WTC11 (cell line): ENCODE measurements at regions not wholly inside any gene's neighbourhood (a gene's known extent, or its start where the extent isn't known, plus 50 kb on each side); places are given as distances from the start of the nearest gene placed in this dataset.

ENCODE experiments used
- ATAC-seq: fragments of 200-7000 bp; cut with Tn5 transposase; 2 replicates; pipeline ENCODE4 v1.10.0; 2021; ENCODE audit warnings: mild to moderate bottlenecking, moderate library complexity
- CTCF ChIA-PET: fragments of 300-600 bp; sonication (Branson Sonifier 250); formaldehyde crosslinking; loops from one replicate; lab custom pipeline; 2021; ENCODE audit warnings: antibody characterized with exemption; lab: Charles Lee
- POLR2A ChIA-PET: fragments of 350-600 bp; sonication (Branson Sonifier 250); formaldehyde crosslinking; loops from one replicate; lab custom pipeline; 2021; ENCODE audit warnings: antibody characterized with exemption; lab: Charles Lee
- DNase-seq: peaks from one replicate; pipeline ENCODE4 v3.0.0; 2021; ENCODE audit warnings: low spot score
- H3K27ac Mint-ChIP-seq: 2 replicates; pipeline ENCODE4 v1.8.0; 2021; ENCODE audit warnings: mixed read lengths
- H3K27me3 Mint-ChIP-seq: 2 replicates; pipeline ENCODE4 v1.8.0; 2021; ENCODE audit warnings: low read depth, mild to moderate bottlenecking, moderate library complexity, mixed read lengths
- H3K36me3 Mint-ChIP-seq: 2 replicates; pipeline ENCODE4 v1.8.0; 2021; ENCODE audit warnings: mixed read lengths
- H3K4me1 Mint-ChIP-seq: 2 replicates; pipeline ENCODE4 v1.8.0; 2022; ENCODE audit warnings: mixed read lengths
- H3K4me3 Mint-ChIP-seq: 2 replicates; pipeline ENCODE4 v1.8.0; 2021; ENCODE audit warnings: mild to moderate bottlenecking, moderate library complexity, mixed read lengths
- H3K9me3 Mint-ChIP-seq: 2 replicates; pipeline ENCODE4 v1.8.0; 2021; ENCODE audit warnings: mixed read lengths
- CREM ChIP-seq: sonication (generic); formaldehyde crosslinking; IDR thresholded peaks from 2 replicates; pipeline ENCODE4 v1.8.1; 2022; ENCODE audit warnings: mild to moderate bottlenecking, missing genetic modification reagents, moderate library complexity
- ELF4 ChIP-seq: sonication (generic); formaldehyde crosslinking; IDR thresholded peaks from 2 replicates; pipeline ENCODE4 v1.8.1; 2022; ENCODE audit warnings: low read depth, mild to moderate bottlenecking, moderate library complexity, missing genetic modification reagents
- EMX1 ChIP-seq: fragments of 250-450 bp; sonication (Bioruptor Pico); IDR thresholded peaks from 2 replicates; pipeline ENCODE4 v1.8.0; 2021; ENCODE audit warnings: mild to moderate bottlenecking
- FOXP1 ChIP-seq: sonication (generic); formaldehyde crosslinking; IDR thresholded peaks from 2 replicates; pipeline ENCODE4 v1.8.0; 2022; ENCODE audit warnings: missing genetic modification reagents, mild to moderate bottlenecking, moderate library complexity, borderline replicate concordance
- GRHL2 ChIP-seq: fragments of 250-450 bp; sonication (Bioruptor Pico); IDR thresholded peaks from 2 replicates; pipeline ENCODE4 v1.8.0; 2022; ENCODE audit warnings: mild to moderate bottlenecking, moderate library complexity; ENCODE audit not compliant: insufficient replicate concordance, severe bottlenecking
- GTF2I ChIP-seq: fragments of 250-450 bp; sonication (Bioruptor Pico); conservative IDR thresholded peaks from 2 replicates; pipeline ENCODE4 v1.4.0; 2021; ENCODE audit warnings: mild to moderate bottlenecking
- MYBL2 ChIP-seq: sonication (generic); formaldehyde crosslinking; IDR thresholded peaks from 2 replicates; pipeline ENCODE4 v1.8.1; 2023; ENCODE audit warnings: mild to moderate bottlenecking, moderate library complexity, missing genetic modification reagents
- NFATC4 ChIP-seq: fragments of 250-450 bp; sonication (Bioruptor Pico); IDR thresholded peaks from 2 replicates; pipeline ENCODE4 v1.9.0; 2021; ENCODE audit warnings: mild to moderate bottlenecking
- NR3C1 ChIP-seq: sonication (generic); formaldehyde crosslinking; conservative IDR thresholded peaks from 2 replicates; pipeline ENCODE4 v1.8.1; 2023; ENCODE audit warnings: low read depth, mild to moderate bottlenecking, missing genetic modification reagents
- RELA ChIP-seq: sonication (generic); formaldehyde crosslinking; IDR thresholded peaks from 2 replicates; pipeline ENCODE4 v1.8.1; 2022; ENCODE audit warnings: missing genetic modification reagents, mild to moderate bottlenecking, borderline replicate concordance
- SMAD3 ChIP-seq: sonication (generic); formaldehyde crosslinking; IDR thresholded peaks from 2 replicates; pipeline ENCODE4 v1.8.0; 2022; ENCODE audit warnings: missing genetic modification reagents, mild to moderate bottlenecking, borderline replicate concordance
- SP1 ChIP-seq: sonication (generic); formaldehyde crosslinking; conservative IDR thresholded peaks from 2 replicates; pipeline ENCODE4 v1.8.1; 2022; ENCODE audit warnings: missing genetic modification reagents
- TCF7 ChIP-seq: sonication (generic); formaldehyde crosslinking; IDR thresholded peaks from 2 replicates; pipeline ENCODE4 v1.8.0; 2022; ENCODE audit warnings: mild to moderate bottlenecking, low read depth, missing genetic modification reagents, moderate library complexity
- TEAD1 ChIP-seq: sonication (generic); formaldehyde crosslinking; IDR thresholded peaks from 2 replicates; pipeline ENCODE4 v1.8.0; 2022; ENCODE audit warnings: mild to moderate bottlenecking, missing genetic modification reagents
- TP53 ChIP-seq: sonication (generic); formaldehyde crosslinking; IDR thresholded peaks from 2 replicates; pipeline ENCODE4 v1.8.1; 2023; ENCODE audit warnings: mild to moderate bottlenecking, missing genetic modification reagents
- ZBTB21 ChIP-seq: sonication (generic); formaldehyde crosslinking; IDR thresholded peaks from 2 replicates; pipeline ENCODE4 v1.8.1; 2023; ENCODE audit warnings: mild to moderate bottlenecking, missing genetic modification reagents, borderline replicate concordance
- ZNF423 ChIP-seq: fragments of 250-450 bp; sonication (Bioruptor Pico); IDR thresholded peaks from 2 replicates; pipeline ENCODE4 v2.1.2; 2022; ENCODE audit warnings: mild to moderate bottlenecking, moderate library complexity
- TF ChIP-seq, protein P1 (sequence below): sonication (generic); formaldehyde crosslinking; conservative IDR thresholded peaks from 2 replicates; pipeline ENCODE4 v1.8.1; 2023; ENCODE audit warnings: mild to moderate bottlenecking, low read depth, missing genetic modification reagents, moderate library complexity
- TF ChIP-seq, protein P2 (sequence below): sonication (generic); formaldehyde crosslinking; IDR thresholded peaks from 2 replicates; pipeline ENCODE4 v1.8.0; 2022; ENCODE audit warnings: mild to moderate bottlenecking, missing genetic modification reagents
- TF ChIP-seq, protein P3 (sequence below): sonication (generic); formaldehyde crosslinking; IDR thresholded peaks from 2 replicates; pipeline ENCODE4 v1.8.1; 2022; ENCODE audit warnings: mild to moderate bottlenecking, missing genetic modification reagents, moderate library complexity, borderline replicate concordance

DNA sequence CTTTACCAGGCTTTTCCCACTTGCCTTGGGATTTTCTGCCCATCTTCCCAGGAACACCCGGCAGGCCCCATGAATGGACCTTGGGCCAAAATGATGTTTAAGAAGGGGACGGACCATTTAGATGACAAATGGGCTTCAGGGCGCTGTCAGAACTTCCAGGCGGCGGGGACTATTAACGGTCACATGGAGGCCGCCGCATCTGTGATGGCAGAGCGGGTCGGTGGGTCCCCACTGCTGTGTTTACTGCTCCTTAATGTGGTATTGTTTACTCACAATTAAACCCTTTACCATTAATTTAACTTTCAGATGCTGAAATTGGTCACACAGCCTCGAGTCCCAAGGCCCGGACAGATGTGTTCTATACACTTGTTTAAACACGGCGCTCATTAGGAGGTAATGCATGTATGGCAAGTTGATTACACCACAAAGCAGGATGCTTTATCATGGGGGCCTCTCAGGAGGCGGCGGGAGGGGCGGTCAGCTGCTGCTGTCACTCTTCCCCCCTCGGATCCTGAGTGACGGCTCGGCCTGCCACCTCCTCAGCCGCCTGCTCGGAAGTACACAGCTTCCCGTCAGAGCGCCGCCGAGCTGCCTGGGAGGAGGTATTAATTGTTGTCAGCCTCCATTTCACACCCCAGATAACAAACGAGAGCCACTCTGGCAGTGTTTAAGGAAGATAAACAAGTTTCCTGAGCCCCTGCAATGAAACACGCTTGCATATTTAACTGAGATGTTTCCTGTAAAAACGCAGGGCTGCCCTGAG is 83.9 kb upstream of the IRX3 start:
- no peak for TF ChIP-seq NFATC4 (CRISPR knock-in tag)
- TF ChIP-seq CREM (CRISPR knock-in tag) = no peak
- TF ChIP-seq GTF2I (CRISPR knock-in tag) = no peak
- TF ChIP-seq, all 79 proteins: peak for 0
- ChIA-PET CTCF (interaction anchor here (1.3 kb wide), 1 partner anchor 8 kb away, joined by 4 read pairs; no protein-coding TSS in a partner anchor), POLR2A (interaction anchor here (1.0 kb wide), 1 partner anchor 16 kb away, joined by 3 read pairs; no protein-coding TSS in a partner anchor)
- ATAC-seq (no peak), DNase-seq (no peak)
- Mint-ChIP-seq H3K9me3 (no peaks in the 10 kb centered on the region), H3K36me3 (no peaks in the 10 kb centered on the region), H3K4me1 (peaks cover 10% of the 10 kb centered on the region), H3K27ac (no peak overlapping the region), H3K27me3 (no peaks in the 10 kb centered on the region), H3K4me3 (no peak overlapping the region)

DNA sequence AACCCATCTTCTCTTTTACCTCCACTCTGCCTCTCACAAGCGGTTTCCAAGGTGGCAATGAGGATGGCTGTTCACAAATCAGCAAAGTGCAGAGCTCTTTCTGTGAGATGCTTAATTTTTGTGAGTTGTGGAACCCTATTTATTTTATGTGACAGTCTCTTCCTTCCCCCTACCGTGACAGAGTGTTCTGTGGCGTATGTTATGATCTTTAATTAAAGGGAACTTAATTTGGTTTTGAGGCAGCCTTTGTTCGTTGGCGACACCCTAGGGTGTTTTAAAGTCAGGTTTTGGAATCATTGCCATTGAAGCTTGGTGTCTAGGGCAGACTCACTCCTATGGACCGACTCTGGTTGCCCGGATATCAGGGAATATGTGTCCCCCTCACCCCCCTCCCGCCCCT is 83.3 kb upstream of the IRX3 start:
- H3K4me1 Mint-ChIP-seq = peaks cover 10% of the 10 kb centered on the region
- ATAC-seq = no peak
- no peak for DNase-seq
- H3K36me3 Mint-ChIP-seq = no peaks in the 10 kb centered on the region
- ChIA-PET POLR2A (no interaction called here), CTCF (interaction anchor here (1.3 kb wide), 1 partner anchor 8 kb away, joined by 4 read pairs; no protein-coding TSS in a partner anchor)
- H3K27me3 Mint-ChIP-seq = no peaks in the 10 kb centered on the region; the same call in 1 of the 2 replicates
- no peak overlapping the region for H3K4me3 Mint-ChIP-seq
- TF ChIP-seq, protein P1, sequence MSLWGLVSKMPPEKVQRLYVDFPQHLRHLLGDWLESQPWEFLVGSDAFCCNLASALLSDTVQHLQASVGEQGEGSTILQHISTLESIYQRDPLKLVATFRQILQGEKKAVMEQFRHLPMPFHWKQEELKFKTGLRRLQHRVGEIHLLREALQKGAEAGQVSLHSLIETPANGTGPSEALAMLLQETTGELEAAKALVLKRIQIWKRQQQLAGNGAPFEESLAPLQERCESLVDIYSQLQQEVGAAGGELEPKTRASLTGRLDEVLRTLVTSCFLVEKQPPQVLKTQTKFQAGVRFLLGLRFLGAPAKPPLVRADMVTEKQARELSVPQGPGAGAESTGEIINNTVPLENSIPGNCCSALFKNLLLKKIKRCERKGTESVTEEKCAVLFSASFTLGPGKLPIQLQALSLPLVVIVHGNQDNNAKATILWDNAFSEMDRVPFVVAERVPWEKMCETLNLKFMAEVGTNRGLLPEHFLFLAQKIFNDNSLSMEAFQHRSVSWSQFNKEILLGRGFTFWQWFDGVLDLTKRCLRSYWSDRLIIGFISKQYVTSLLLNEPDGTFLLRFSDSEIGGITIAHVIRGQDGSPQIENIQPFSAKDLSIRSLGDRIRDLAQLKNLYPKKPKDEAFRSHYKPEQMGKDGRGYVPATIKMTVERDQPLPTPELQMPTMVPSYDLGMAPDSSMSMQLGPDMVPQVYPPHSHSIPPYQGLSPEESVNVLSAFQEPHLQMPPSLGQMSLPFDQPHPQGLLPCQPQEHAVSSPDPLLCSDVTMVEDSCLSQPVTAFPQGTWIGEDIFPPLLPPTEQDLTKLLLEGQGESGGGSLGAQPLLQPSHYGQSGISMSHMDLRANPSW (CRISPR knock-in tag) = no peak
- TF ChIP-seq GRHL2 = no peak
- TF ChIP-seq RELA (CRISPR knock-in tag) = no peak
- TF ChIP-seq SMAD3 (CRISPR knock-in tag) = no peak
- no peak for TF ChIP-seq MYBL2
- TF ChIP-seq ZNF423 (CRISPR knock-in tag) = no peak
- TF ChIP-seq, protein P2, sequence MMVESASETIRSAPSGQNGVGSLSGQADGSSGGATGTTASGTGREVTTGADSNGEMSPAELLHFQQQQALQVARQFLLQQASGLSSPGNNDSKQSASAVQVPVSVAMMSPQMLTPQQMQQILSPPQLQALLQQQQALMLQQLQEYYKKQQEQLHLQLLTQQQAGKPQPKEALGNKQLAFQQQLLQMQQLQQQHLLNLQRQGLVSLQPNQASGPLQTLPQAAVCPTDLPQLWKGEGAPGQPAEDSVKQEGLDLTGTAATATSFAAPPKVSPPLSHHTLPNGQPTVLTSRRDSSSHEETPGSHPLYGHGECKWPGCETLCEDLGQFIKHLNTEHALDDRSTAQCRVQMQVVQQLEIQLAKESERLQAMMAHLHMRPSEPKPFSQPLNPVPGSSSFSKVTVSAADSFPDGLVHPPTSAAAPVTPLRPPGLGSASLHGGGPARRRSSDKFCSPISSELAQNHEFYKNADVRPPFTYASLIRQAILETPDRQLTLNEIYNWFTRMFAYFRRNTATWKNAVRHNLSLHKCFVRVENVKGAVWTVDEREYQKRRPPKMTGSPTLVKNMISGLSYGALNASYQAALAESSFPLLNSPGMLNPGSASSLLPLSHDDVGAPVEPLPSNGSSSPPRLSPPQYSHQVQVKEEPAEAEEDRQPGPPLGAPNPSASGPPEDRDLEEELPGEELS (CRISPR knock-in tag) = no peak
- TF ChIP-seq TP53 = no peak
- no peak for TF ChIP-seq SP1 (CRISPR knock-in tag)
- no peak for TF ChIP-seq ZBTB21
- no peak for TF ChIP-seq TEAD1
- TF ChIP-seq EMX1 = no peak
- TF ChIP-seq FOXP1 (CRISPR knock-in tag) = no peak
- TF ChIP-seq, protein P3, sequence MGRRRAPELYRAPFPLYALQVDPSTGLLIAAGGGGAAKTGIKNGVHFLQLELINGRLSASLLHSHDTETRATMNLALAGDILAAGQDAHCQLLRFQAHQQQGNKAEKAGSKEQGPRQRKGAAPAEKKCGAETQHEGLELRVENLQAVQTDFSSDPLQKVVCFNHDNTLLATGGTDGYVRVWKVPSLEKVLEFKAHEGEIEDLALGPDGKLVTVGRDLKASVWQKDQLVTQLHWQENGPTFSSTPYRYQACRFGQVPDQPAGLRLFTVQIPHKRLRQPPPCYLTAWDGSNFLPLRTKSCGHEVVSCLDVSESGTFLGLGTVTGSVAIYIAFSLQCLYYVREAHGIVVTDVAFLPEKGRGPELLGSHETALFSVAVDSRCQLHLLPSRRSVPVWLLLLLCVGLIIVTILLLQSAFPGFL (CRISPR knock-in tag) = no peak
- no peak for TF ChIP-seq ELF4 (CRISPR knock-in tag)
- TF ChIP-seq NR3C1 (CRISPR knock-in tag) = no peak
- no peak for TF ChIP-seq TCF7 (CRISPR knock-in tag)
- H3K27ac Mint-ChIP-seq = no peak overlapping the region
- no peaks in the 10 kb centered on the region for H3K9me3 Mint-ChIP-seq
